ENCODE measurements at regions not wholly inside any gene's neighbourhood (a gene's known extent, or its start where the extent isn't known, plus 50 kb on each side); places are given as distances from the start of the nearest gene placed in this dataset.

DNA sequence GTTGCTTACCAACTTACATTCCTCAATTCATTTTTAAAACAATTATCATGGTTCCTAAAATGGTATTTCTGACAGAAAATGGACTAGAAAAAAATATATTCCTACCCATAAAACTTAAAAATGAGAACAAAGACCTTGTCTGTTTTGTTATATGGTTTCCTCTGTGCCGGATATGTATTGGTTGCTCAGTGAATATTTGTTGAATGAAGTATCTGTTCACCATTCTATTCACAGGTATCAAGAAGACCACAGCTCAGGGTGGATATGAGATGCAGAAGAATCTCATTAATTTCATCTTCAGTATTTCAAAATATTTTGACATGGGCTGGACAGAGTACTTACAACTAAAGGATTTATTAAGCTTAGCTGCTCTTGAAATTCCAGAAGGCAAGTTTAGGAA lies 58.1 kb downstream of the TUSC7 start:
- intact Hi-C loops (cut with DNase I) = no loop called here

DNA sequence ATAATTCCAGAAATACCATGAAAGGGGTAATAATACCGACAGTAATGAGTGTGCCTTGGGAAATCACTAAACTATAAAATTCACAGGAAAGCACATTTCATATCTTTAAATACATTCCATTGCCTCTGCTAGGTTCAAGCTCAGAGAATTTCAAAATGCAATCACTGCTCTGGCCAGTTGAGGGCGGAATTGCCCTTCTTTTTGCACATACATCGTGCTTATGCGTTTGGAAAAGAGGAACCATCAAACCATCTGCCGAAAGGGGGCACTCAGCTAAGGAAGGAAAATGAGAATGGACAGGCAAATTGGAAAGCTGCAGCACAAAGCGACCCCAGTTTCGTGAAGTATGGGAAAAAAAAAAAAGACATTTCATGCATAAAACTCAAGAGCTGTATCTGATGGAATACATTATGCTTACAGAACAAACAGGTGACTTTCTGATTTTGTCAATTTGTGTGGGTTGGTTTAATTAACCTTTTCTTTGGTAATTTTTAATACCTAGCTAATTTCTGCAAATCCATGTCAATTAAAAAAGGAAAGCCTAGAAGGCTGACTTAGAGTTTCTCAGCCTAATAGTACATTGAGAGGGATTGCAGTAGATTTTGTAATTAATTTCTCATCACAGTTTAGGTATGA lies 61.4 kb downstream of the TUSC7 start:
- intact Hi-C loops (cut with DNase I) = loop anchor here (10.0 kb wide), 1 partner anchor 954 kb away; no protein-coding TSS in a partner anchor
- DNase-seq (ENCODE audit: low spot score) = no peak

More for the DNA sequence above, 58.1 kb downstream of the TUSC7 start:
- no peak for DNase-seq (ENCODE audit: low spot score)

DNA sequence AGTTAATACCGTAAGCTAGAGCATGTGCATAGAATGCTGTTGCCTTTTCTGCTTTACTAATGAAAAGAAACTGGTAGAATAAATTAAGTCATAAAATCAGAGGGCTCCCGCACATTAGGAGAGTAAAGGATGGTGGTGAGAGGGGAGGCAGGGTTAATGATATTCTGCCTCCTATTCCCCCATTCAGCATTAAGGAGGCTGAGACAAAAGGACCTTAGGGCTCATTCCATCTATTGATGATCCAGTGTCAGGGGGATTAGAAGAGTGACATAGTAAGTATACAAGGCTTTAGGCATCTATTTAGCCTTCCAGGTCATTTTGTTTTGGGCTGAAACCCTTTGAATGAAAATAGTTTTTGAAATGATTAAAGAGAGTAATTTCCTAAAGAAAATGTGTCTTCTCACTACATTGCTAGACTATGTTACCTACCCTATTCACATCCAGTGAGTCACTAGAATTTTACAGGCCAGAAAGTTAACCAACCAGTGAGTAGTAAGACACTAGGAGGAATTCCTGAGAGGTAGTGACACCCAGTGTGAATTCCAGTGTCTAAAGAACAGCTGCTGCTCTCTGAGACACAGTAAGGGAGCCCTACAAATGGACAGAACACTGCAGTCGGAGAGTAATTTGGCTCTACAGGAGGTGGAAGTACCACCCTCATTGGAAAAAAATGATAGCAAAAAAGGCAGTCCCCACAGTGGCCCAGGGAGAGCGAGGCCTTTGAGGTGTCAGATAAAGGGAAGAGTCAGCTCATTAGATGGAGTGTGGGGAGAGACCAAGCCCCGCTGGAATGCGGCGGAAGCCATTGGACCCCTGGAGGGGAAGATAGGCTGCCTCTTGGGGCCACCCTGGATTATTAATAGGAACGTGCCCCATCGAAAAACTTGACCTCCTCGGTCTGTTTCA lies 67.6 kb downstream of the TUSC7 start:
- DNase-seq (ENCODE audit: low spot score) = no peak
- intact Hi-C loops (cut with DNase I) = loop anchor here (10.0 kb wide), 1 partner anchor 948 kb away; no protein-coding TSS in a partner anchor

DNA sequence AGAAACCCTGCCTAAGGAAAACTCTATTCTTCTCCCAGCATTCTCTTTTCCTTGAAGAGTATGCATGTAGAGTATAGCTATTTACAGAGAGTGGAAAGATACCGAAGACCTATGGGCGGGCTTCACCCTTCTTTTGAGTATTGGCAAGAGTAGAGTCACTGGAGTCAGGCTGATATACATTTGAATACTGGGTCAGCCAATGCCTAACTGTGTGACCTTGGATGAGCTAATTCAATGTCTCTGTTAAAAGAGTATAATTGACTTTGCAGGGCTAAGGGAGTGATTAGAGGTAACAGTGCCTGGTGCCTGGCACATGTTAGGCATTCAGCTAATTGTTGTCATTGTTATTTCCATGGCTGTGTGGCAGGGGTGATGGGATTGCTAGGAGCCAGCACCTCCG lies 75.6 kb downstream of the TUSC7 start:
- no peak for DNase-seq (ENCODE audit: low spot score)
- intact Hi-C loops (cut with DNase I) = no loop called here

DNA sequence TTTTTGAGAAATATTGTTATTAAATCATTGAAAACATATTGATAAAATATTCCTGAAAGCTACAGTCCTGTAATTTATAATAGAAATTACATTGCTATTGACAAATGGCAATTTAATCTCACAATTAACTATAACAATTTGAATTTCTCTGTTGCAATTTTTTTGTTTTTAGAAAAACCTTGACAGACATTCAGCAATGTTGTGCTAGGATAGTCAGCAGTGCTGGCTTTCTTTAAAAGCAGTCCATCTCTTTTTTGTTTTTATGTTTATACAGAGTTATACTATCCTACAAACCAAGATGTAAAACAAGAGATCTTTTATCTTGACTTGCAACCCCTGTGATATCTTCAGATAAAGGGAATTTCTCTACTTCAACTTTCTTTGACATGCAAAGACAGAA lies 93.1 kb downstream of the TUSC7 start:
- intact Hi-C loops (cut with DNase I) = no loop called here

DNA sequence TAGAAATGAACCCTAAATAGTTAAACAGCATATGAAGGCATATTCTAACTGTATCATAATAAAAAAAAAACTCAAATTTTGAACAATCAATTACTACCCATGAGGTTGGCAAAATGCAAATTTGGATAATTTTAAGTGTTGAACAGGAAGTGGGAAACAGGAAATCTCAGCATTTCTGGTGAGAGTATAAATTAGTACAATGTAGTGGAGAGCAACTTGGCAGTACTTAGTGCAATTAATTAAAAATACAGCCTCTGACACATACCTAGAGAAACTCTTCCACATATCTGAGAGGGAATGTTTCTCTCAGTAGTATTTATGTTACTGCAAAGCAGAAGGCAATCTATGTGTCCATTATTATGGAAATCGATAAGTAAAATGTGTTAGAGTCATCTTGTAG lies 96.8 kb downstream of the TUSC7 start:
- no peak for DNase-seq (ENCODE audit: low spot score)
- intact Hi-C loops (cut with DNase I) = no loop called here

More for the DNA sequence above, 93.1 kb downstream of the TUSC7 start:
- no peak for DNase-seq (ENCODE audit: low spot score)

DNA sequence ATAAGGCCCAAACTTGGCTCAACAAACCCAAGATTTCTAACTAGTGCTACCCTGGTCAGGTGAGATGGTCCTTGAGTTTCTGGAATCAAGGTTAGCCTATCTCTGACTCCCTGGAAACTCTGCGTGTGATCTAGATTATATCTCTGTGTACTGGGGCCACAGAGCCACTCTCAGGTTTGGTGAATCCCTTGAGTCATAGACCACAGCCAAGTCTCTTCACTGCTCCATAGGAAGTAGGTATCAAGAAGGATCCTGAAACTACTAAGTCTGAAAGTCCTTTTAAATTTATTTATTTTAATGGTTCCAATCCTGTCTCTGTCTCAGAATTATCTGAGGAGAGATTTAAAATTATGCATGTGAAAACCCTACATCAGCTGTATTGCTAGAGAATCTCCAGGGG lies 99.1 kb downstream of the TUSC7 start:
- no peak for DNase-seq (ENCODE audit: low spot score)
- intact Hi-C loops (cut with DNase I) = no loop called here

DNA sequence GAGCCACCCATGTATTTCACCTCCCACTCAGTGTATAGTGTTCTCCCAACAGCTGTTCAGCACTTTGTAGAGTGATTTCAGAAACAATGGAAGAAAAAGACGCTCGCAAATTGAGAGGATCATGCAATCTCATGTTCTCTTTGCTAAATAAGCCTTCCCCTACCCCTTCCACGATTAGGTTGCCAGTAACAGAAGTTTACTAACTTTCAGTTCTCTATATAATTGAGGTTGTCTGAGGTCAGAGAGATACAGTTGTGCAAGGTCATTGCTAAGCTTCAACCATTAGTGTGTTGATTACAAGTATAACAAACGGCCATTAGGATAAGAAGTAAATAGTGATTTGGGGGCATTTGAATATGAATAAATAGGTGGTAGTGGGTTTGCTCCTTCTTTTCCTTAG lies 99.6 kb downstream of the TUSC7 start:
- intact Hi-C loops (cut with DNase I) = no loop called here
- DNase-seq (ENCODE audit: low spot score) = no peak

DNA sequence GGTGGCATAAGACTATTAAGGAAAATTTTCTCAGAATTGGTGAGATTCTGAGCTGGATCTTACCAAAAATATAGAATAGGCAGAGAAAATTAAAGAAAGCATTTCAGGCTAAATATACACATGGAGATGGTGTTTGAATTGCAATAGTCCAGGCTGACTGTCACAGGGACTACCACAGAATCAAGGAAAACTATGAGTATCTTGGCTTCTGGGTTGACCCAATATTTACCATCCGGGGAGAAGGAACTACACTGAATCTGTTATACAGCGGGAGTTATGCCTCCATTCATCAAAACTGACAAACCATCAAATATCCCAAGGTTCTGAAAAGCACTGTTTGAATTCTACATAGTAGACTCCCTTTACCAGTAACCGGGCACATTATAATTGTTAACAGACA lies 102.2 kb downstream of the TUSC7 start:
- intact Hi-C loops (cut with DNase I) = no loop called here

DNA sequence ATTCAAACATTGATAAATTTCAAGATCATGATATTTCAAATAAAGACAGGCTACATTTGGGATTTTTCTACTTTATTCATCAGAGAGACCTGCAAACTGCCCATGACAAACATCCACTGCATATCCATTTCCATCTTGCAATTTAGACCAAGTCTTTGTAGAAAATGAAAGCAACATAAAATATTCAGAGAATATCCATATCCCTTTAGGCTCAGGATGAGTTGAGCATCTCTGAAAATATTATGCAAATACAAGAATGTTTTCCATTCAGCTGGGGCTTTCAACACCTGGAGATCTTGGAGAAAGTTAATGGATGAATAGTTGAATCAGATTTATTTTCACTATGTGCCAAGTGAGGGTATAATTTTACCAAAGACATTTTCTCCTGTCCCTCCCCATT lies 103.4 kb downstream of the TUSC7 start:
- intact Hi-C loops (cut with DNase I) = no loop called here
- DNase-seq (ENCODE audit: low spot score) = no peak

More for the DNA sequence above, 102.2 kb downstream of the TUSC7 start:
- DNase-seq (ENCODE audit: low spot score) = no peak

DNA sequence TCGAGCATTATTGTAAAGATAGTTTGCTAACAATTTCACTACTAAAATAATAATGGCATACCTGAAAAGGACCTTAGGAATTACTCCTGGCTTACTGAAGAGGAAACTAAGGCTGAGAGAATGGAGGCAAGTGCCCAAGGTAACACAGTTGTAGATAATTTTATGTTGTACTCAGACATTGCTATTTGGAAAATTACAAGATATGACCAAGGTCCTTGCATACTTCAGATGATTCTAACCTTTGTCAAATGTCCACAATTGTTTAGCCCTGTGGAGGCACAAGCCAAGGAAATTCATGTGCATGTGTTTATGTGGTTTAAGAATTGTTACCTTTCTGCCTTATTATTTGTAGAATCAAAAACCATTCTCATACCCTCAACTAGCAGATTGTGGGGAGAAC lies 105.7 kb downstream of the TUSC7 start:
- no peak for DNase-seq (ENCODE audit: low spot score)
- intact Hi-C loops (cut with DNase I) = no loop called here

DNA sequence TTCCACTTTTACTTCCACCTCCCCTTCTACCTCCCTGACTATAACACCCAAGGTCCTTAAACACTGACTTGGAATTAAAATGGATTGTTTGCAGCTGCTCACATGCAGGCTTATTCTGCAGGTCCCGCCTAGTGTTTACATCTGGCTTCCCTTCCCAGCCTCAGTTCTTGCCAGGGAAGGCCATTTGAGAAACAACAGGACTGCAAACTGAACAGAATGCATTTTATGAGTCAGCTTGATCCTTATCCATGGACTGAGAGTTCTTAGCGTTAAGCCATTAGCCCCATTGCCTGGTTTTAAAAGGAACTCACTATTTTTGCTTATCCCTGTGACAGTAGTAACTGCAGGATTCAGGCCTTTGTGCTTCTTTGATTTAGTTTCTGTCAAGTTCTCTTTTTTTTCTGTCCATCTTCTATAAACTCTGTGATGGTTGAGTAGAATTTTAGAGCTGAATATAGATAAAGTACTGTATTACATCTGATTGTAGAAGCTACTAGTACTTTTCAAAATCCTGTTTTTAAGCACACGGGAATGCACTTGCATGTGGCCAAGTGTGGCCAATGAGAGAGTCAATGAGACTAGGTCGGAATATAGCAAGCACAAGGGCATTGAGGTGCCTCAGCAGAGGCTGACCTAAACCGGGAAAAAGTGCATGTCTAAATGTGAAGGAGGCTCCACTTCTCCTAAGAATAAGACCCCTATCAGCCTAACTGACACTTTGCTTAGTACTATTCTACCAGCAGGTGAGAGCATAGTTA lies 106.4 kb downstream of the TUSC7 start:
- no peak for DNase-seq (ENCODE audit: low spot score)
- intact Hi-C loops (cut with DNase I) = no loop called here

DNA sequence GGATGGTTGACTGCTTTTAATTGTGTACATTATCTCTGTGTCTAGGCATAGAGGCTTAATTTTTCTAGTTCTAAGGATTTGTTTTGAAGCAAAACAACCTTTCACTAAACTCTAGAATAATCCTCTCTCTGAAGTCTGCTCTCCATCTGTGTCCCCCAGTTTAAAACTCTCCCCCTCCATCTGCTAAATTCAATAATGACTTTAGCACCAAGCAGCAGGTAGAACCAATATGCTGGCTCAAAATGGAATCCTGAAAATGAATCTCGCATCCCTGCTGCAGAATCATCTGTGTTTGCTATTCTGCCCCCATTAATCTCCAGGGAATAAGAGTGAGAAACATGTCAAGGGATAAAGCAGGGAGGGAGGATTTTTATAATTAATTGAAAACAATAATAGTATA lies 111.8 kb downstream of the TUSC7 start:
- intact Hi-C loops (cut with DNase I) = no loop called here

DNA sequence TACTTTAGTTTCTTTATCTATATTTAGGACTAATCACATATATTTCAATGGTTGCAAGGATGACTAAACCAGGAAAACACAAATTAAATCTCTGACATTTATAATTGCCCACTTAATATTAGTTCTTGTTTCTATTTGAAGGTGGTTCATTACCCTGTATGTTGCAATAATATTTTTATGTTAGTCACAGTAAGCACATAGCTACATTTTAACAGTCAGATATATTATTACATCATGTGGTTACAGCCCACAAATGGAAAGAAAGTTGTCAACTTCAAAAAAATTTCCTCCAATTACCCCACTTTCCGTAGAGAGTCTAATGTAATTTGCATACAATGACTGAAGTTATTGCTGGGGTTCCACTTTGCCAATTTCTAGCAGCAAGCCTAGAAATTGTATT lies 114.6 kb downstream of the TUSC7 start:
- DNase-seq (ENCODE audit: low spot score) = no peak
- intact Hi-C loops (cut with DNase I) = no loop called here

More for the DNA sequence above, 111.8 kb downstream of the TUSC7 start:
- no peak for DNase-seq (ENCODE audit: low spot score)

DNA sequence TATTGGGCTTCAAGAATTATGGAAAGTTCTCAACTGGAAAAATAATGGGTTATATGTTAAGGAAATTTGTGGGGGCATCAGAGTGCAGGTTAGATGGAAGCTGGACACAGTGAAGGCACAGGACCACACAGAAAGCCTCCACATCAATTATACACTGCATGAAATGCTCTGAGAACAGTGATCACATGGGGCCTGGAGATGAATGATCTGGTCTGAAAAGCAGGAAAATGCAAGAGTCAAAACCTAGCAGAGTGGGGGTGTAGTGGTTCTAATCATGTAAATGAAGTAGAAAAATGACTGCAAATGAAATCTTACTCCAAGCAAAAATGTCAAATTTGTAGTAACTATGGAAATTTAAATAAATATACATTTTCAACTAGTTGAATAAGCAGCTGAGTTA lies 123.6 kb downstream of the TUSC7 start:
- no peak for DNase-seq (ENCODE audit: low spot score)
- intact Hi-C loops (cut with DNase I) = no loop called here

DNA sequence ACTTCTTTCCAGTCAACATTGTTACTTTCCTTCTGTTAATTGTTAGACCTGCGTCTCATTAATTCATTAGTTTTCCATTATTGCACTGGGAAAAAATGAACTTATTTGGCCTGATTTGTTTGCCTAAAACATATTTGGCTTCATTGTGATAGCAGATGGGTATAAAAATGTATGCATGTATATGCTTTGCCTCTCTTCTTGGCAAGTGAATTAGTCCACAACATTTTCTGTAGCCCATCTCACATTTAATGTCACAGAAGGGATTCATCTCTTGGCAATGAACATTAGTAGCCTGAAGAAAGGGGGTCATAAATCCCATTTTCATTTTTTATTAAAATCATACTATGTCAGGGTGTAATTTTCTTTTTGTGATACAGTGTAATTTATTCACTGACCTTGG lies 125.2 kb downstream of the TUSC7 start:
- intact Hi-C loops (cut with DNase I) = no loop called here
- no peak for DNase-seq (ENCODE audit: low spot score)

DNA sequence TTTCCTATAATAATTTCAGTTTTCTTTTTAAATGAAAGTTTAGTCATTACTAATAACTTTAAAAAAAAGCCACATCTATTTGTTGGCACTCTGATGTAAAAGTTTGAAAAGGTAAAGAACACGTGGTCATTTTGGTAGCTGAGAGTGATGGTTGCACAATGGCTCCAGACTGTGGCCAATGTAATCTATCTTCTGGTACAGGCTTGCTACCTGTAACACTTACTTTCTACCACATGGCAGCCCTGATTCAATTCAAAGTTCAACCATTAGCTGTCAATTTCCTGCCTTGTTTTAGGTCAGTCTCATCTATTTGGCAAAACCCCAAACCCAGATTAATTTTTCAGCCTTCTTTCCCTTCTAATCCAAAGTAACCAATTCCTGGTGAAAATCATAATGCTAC lies 126.1 kb downstream of the TUSC7 start:
- DNase-seq (ENCODE audit: low spot score) = no peak
- intact Hi-C loops (cut with DNase I) = no loop called here

DNA sequence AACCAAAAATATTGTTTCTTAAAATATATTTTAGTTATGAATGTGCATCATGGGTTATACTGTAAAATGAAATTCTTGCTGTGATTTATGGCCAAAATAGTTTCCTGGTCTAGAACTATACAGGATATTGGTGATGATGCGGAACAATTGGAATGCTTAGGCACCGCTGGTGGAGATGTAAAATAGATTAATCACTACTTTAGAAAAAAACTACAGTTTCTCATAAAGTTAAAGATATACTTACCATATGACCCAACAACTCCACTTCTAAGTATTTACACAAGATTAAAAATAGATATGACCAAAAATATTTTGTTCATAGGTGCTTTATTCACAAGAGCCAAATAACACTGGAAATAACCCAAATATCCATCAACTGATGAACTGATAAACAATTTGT lies 126.7 kb downstream of the TUSC7 start:
- intact Hi-C loops (cut with DNase I) = no loop called here
- DNase-seq (ENCODE audit: low spot score) = no peak

DNA sequence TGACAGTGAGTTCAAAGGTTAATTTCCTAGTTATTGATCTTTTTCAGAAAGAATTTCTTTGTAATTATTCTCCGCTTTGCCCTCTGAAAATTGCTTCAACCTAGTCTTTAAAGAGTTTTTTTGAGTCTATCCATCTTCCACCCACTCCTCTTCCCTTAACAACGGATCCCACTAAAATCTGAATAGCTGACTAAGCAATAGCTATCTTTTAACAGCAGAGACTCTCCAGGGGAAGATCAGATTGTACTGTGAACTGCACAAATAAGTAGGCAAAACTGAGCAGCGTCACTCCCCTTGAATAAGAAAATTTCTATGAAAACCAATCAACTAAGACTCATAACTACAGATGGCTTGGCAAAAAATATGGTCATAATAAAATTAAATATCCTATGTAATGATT lies 127.9 kb downstream of the TUSC7 start:
- DNase-seq (ENCODE audit: low spot score) = no peak
- intact Hi-C loops (cut with DNase I) = no loop called here

DNA sequence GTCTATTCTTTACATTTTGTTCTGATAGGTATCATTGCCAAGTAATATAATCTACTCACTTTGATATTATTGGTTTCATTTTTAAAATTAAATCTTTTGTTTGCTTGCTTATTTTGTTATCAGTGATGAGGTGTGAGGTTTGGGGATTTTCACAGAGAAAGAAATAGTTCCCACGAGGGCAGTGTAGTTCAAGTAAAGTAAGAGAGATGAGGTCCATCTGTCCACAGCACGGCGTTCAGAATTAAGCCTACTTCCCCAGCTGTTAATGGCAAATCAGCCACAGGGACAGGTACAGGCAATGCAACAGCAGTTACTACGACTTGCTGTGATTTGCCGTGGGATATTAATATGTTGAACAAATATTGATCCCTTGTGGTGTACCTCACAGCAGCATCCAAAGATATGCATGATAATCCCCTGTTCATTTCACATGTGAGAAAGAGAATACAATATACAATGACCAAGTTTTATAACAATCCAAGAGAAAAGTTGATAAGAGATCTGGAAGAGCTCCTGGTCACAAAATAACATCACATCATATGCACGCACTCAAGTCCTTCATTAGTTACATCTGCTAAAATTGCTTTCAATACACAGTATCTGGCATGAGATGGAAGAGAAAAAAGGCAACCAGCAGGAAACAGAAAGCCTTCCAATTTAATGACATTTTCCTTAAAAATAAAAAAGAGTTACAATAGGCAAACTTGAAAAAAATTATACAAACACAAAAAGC lies 131.6 kb downstream of the TUSC7 start:
- intact Hi-C loops (cut with DNase I) = no loop called here

More for the DNA sequence above, 131.6 kb downstream of the TUSC7 start:
- DNase-seq (ENCODE audit: low spot score) = no peak

Measured in cardiac septum (tissue), 1 donor.